GM12872 (cell line): ENCODE measurements at regions not wholly inside any gene's neighbourhood (a gene's known extent, or its start where the extent isn't known, plus 50 kb on each side); places are given as distances from the start of the nearest gene placed in this dataset.

ENCODE experiments used
- CTCF ChIP-seq: IDR thresholded peaks from 3 replicates; pipeline ENCODE4 v1.5.1; 2011; ENCODE audit warnings: low read depth, mild to moderate bottlenecking, low read length, moderate library complexity; ENCODE audit not compliant: insufficient read depth

GRCh38 chr11:116200564-116200963 is 572.2 kb downstream of the BUD13 start:
- no peak for TF ChIP-seq CTCF

DNA sequence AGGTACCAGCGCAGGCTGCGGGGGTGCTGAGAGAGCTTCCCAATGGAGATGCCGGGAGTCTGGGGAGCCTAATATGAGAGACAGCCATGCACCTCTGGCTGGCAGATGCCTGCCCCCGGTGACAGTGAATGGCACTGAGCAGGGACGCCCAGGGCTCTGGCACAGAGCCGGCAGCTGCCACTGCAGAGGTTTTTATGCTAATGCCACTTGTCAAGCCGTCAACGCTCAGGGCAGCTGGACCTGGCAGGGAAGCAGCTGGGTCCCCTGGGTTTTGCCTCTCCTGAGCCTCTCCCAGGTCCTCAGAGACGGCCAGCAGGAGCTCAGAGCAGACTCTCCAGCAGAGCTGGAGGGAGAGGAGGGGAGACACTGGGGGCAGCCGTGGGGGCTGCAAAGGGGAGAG is 573.6 kb downstream of the BUD13 start:
- no peak for TF ChIP-seq CTCF

DNA sequence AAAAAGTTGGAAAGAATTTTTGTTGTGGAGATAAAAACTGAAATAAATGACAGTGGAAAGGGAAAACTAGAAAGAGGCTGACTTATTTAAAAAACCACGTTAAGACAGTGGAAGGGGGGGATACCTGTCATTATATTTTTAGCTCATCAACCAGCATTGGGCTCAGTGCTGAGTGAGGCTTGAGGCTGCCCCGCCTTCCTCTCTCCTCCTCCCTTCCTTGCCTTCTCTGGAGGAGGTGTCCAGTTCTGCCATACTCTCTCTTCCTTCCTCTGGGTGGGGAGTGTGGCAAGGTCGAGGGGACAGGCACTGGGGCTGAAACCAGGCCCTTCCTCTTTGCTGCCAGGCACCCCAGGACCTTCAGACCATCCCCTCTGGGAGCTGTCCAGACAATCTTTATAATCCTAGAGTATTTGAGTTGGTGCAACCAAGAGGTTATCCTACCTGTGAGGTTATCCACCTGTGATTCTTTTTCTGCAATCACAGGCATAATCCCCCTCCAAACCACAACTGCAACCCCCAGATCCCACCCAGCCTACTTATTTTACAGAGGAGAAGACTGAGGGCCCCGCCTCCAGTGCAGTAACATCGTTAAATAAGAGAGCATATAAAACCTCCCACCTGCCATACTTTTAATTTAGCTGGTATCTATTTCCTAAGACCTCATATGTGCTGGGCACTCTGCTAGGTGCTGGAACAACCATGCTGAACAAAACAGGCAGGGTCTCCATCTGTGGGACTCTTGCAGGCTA is 578.5 kb downstream of the BUD13 start:
- TF ChIP-seq CTCF, result no peak

DNA sequence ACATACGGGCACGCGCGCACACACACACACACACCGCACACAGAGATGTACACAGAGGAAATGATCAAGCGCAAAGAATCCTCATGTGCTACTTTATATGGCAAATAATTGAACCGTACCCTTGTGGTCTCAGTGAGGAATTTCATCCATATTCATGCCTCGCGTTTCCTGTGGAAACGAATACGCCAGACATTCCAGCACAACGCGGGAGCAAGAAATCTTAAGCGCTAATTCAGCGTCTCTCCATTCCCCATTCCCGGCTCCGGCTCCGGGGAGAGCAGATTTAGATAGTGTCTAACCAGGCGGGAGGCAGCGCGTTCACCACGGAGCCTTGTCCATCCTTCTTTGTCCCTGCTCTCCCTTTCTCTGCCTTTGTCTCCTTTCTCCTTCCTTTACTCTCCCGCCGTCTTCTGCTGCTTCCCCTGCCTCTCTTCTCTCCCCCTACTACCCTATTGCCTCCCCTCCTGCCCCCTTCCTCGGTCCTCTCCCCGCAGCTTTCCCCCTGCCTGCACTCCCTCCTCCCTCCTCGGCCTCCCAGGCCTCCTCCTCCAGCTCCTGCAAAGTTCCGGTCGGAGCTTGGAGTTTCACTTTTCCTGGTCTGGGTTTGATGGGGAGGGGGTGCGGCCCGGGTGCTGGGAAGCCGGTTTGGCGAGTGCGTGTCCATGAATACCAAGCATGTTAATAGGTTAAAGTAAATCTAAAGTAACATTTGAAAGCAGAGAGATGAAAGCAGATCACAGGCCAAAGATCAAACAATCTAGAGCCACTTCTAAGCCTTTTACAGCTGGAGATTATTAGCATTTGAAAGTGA is 579.3 kb downstream of the BUD13 start:
- TF ChIP-seq CTCF, result no peak

GRCh38 chr11:116192509-116193210 is 580.1 kb downstream of the BUD13 start:
- no peak for TF ChIP-seq CTCF

DNA sequence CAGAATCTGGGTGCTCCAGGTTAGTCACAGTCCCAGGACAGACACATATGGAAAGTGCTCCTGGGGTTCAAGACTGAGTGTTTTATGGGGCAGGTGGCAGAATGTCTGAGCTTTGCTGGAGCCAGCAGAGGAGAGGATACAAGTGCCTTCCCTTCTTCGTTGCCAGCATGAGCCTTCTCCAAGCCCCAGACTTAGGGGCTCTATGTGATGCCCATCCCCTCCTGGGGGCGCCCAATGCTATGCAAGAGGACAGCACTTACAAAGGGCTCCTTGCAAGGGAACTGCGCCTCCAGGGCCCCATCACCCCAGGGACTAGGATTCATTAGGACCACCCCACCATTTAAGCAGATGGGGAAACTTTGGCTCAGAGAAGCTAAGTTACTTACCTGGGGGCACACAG is 581.9 kb downstream of the BUD13 start:
- TF ChIP-seq CTCF, result no peak
